NCI-H774 (cell line): ENCODE measurements at regions not wholly inside any gene's neighbourhood (a gene's known extent, or its start where the extent isn't known, plus 50 kb on each side); places are given as distances from the start of the nearest gene placed in this dataset.
"Not testable (repeated sequence)": the region's sequence is repeated elsewhere in the genome, so short reads cannot be mapped to it uniquely, and the experiment has no call there.

Experiments
- DNase-seq: peaks from one replicate; lab custom pipeline; 2025; lab: John Stamatoyannopoulos, UW

GRCh38 chr6:27542485-27542884 is 69.6 kb upstream of the ZNF184 start:
- DNase-seq = no peak

- no peak for DNase-seq
These were observed 69.0 kb upstream of the ZNF184 start for GRCh38 chr6:27541933-27542297.

- peak; percentile 7 for DNase-seq
These were observed 68.5 kb upstream of the ZNF184 start for GRCh38 chr6:27541212-27541932.

- DNase-seq = no peak
These were observed 66.6 kb upstream of the ZNF184 start for GRCh38 chr6:27539551-27539950.

DNA sequence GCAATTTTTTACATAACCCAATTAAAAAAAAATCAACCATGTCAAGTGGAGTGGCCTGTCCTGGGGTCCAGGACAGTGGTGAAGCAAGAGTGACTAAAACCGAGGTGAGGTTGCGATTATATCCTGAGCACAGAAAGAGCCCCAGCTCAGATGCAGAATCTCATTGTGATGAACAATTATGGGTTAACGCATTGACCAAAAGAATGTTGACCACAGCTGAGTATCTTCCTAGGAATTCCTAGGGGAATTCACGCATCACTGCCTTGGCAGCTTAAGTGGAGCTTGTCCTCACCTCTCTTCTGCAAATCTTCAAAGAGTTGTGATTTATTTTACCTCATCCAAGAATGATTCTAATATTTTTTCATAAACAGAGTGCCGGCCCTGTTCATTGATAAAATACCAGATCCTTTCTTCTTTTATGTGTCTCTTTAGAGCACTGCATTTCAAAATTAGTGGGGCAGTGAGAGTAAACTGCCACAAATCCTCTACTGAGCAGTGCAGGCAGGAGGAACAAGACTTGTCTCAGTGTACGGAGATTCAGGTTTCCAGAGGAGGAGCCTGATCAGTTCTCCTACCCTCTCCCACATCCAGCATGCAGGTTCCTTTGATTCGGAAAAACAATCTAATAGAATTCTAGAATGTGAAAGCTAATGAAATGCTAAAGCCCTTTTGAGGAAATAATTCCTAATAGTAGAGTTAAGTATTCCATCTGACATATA is 60.1 kb upstream of the ZNF184 start:
- DNase-seq = no peak

DNA sequence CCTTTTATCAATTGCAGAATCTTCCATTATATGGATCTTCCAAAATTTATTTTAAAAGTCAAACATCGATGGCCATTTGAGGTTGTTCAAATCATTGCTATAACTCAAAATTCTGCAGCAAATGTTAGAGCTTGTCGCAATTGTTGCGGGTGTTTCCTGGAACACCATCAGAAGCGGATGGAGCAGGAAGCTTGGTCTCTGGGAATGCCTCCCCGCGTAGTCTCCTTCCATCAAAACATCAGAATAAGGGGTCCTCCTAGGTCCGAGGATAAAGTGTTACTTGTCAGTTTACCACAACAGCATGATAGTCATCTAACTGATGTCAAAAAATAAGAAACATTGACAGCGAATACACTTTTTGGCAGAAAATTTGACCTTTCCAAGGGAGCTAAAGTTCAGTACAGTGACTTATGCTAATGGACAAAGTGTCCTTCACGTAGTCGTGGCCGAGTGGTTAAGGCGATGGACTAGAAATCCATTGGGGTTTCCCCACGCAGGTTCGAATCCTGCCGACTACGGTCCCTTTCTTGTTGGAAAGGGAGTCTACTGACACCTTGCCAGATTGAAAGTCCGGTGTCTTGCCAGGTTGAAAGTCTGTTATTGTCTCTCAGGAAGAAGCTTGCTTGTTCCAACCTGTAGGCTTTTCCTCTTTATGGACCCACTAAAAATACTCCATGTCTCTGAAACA is 59.0 kb upstream of the ZNF184 start:
- no peak for DNase-seq

DNA sequence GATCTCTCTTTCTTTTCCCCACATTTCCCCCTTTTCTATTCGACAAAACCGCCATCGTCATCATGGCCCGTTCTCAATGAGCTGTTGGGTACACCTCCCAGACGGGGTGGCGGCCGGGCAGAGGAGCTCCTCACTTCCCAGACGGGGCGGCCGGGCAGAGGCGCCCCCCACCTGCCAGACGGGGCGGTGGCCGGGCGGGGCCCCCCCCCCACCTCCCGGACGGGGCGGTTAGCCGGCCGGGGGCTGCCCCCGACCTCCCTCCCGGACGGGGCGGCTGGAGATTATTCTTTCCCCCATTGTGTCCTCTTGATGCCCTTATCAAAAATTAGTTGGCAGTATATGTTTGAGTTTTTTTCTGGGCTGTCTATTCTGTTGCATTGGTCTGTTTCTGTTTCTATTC is 56.9 kb upstream of the ZNF184 start:
- not testable (repeated sequence) for DNase-seq

GRCh38 chr6:27528714-27529113 is 55.8 kb upstream of the ZNF184 start:
- DNase-seq = no peak
